ENCODE measurements at regions not wholly inside any gene's neighbourhood (a gene's known extent, or its start where the extent isn't known, plus 50 kb on each side); places are given as distances from the start of the nearest gene placed in this dataset.

GRCh38 chr3:7947930-7948329 lies 553.7 kb upstream of the LMCD1 start:
- TF ChIP-seq CTCF (conservative IDR thresholded peaks at IDR 0.05; ENCODE audit: low read depth, low read length) (no peak), RAD21 (IDR thresholded peaks at IDR 0.05; ENCODE audit: low read length) (no peak), POLR2A (IDR thresholded peaks at IDR 0.05; ENCODE audit: low read depth, low read length) (no peak), MXI1 (IDR thresholded peaks at IDR 0.05; ENCODE audit: borderline replicate concordance, low read depth, low read length) (no peak), USF2 (IDR thresholded peaks at IDR 0.05; ENCODE audit: low read depth, low read length) (no peak), FOS (IDR thresholded peaks at IDR 0.05; ENCODE audit: low read depth, low read length) (no peak), RFX5 (IDR thresholded peaks at IDR 0.05; ENCODE audit: low read depth, low read length) (no peak), RCOR1 (IDR thresholded peaks at IDR 0.05; ENCODE audit: insufficient replicate concordance, low read length) (no peak), MAFK (IDR thresholded peaks at IDR 0.05; ENCODE audit: low read depth, low read length) (no peak), SMC3 (IDR thresholded peaks at IDR 0.05; ENCODE audit: low read depth, low read length) (no peak), CEBPB (IDR thresholded peaks at IDR 0.05; ENCODE audit: low read depth, low read length) (no peak), ELK1 (IDR thresholded peaks at IDR 0.05; ENCODE audit: borderline replicate concordance, low read depth, low read length) (no peak), NFE2L2 (IDR thresholded peaks at IDR 0.05; ENCODE audit: low read depth, low read length) (no peak)

Measured in IMR-90 (cell line).